BJ (cell line): ENCODE measurements at regions not wholly inside any gene's neighbourhood (a gene's known extent, or its start where the extent isn't known, plus 50 kb on each side); places are given as distances from the start of the nearest gene placed in this dataset.
A peak's percentile ranks its signal among the peaks of the same experiment; 100 is the strongest.

ENCODE experiments used
- CTCF ChIA-PET: fragments of 350-600 bp; formaldehyde crosslinking; extraction: SDS; loops from one replicate; lab custom pipeline; 2021; ENCODE audit warnings: antibody characterized with exemption, inconsistent platforms; lab: Yijun Ruan, JAX
- POLR2A ChIA-PET: fragments of 300-600 bp; sonication (Branson Sonifier 250); formaldehyde crosslinking; extraction: SDS; loops from one replicate; lab custom pipeline; 2021; ENCODE audit warnings: antibody characterized with exemption; lab: Charles Lee
- DNase-seq: peaks from one replicate; pipeline ENCODE4 v3.0.0-alpha.2; 2011; ENCODE audit warnings: low read depth
- H3K27me3 ChIP-seq: 2 replicates; pipeline ENCODE4 v1.6.0; 2011; ENCODE audit warnings: low read length; ENCODE audit not compliant: control insufficient read depth, insufficient read depth
- H3K36me3 ChIP-seq: 2 replicates; pipeline ENCODE4 v1.5.1; 2011; ENCODE audit warnings: low read length; ENCODE audit not compliant: control insufficient read depth, insufficient read depth
- H3K4me3 ChIP-seq: 2 replicates; pipeline ENCODE4 v1.5.1; 2011; ENCODE audit warnings: low read depth, mild to moderate bottlenecking, control low read depth, low read length
- TF ChIP-seq, protein P1 (sequence below): IDR thresholded peaks from 2 replicates; pipeline ENCODE4 v1.5.1; 2011; ENCODE audit warnings: low read depth, mild to moderate bottlenecking, control low read depth, inconsistent platforms, low read length, moderate library complexity; ENCODE audit not compliant: insufficient read depth

DNA sequence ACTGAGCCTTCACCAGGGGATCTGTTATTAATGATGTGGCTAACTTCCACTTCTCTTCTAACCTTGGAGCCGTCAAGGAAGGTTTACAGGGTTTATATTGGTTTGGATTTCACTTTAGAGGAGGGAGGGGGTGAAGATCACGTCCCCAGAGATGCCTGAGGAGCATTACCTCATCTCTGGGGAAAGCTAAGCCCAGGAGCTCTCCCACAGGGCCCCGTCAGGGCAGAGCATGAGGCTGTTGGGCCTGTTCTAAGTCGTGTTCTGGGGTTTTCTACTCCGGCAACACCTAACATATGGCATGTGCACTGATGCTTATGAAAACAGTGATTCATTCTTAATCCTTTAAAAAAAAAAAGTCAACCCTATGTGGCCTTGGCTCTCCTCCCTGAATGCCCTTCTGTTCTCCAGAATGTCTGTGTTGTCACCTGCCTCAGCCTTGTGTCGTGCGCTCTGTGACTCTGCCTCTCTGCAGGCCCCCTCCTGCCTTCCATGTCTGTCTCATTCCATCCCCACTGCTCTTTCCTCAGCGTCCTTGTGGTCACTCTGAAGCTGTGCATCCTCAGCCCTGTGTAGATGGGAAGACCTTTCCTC lies 97.4 kb upstream of the JARID2 start:
- ChIA-PET POLR2A (no interaction called here), CTCF (interaction anchor here (1.3 kb wide), 1 partner anchor 34 kb away, joined by 3 read pairs; no protein-coding TSS in a partner anchor)
- Histone ChIP-seq H3K36me3 (no peaks in the 10 kb centered on the region), H3K27me3 (no peaks in the 10 kb centered on the region; the same call in 1 of the 2 replicates), H3K4me3 (no peak overlapping the region)
- TF ChIP-seq, protein P1, sequence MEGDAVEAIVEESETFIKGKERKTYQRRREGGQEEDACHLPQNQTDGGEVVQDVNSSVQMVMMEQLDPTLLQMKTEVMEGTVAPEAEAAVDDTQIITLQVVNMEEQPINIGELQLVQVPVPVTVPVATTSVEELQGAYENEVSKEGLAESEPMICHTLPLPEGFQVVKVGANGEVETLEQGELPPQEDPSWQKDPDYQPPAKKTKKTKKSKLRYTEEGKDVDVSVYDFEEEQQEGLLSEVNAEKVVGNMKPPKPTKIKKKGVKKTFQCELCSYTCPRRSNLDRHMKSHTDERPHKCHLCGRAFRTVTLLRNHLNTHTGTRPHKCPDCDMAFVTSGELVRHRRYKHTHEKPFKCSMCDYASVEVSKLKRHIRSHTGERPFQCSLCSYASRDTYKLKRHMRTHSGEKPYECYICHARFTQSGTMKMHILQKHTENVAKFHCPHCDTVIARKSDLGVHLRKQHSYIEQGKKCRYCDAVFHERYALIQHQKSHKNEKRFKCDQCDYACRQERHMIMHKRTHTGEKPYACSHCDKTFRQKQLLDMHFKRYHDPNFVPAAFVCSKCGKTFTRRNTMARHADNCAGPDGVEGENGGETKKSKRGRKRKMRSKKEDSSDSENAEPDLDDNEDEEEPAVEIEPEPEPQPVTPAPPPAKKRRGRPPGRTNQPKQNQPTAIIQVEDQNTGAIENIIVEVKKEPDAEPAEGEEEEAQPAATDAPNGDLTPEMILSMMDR = no peak
- peak; percentile 25 for DNase-seq

DNA sequence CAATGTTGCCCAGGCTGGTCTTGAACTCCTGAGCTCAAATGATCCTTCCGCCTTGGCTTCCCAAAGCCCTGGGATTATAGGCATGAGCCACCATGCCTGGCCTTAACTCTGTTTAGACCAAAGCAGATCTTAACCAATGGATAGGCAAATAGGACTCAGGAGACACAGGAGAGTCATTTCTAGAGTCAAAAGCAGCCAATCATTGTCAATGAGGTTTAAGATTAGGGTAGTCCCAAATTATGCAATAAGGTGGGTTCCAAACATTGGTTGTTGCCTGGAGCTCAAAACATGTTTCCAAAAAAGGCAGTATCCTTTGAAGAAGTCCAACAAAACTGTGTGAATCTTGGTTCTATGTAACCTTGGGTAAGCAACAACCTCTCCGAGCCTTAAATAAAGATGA lies 95.7 kb upstream of the JARID2 start:
- TF ChIP-seq, protein P1 = no peak
- Histone ChIP-seq H3K36me3 (no peaks in the 10 kb centered on the region), H3K4me3 (no peak overlapping the region), H3K27me3 (no peaks in the 10 kb centered on the region)
- no peak for DNase-seq
- ChIA-PET POLR2A (no interaction called here), CTCF (interaction anchor here (0.6 kb wide), 1 partner anchor 10 kb away, joined by 4 read pairs; no protein-coding TSS in a partner anchor)

DNA sequence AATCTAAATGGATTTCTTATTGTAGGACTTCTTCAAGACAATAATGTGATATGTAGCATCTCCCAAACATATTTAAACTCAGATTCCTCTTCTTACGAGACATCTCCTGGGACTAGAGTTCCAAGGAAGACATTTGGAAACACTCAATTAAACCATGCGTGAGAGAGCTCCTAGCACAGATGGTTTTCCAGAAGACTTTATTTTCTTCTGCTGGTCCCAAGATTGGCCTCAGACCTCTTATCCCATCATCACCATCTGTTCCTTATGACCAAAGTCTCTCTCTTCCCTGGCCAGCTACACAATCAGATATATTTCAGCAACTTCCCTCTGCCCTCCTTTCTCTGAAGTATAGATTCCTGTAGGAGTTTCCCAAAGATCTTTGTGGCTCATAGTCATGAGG lies 93.2 kb upstream of the JARID2 start:
- CTCF ChIA-PET = interaction anchor here (0.6 kb wide), 1 partner anchor 1415 kb away, joined by 3 read pairs; no protein-coding TSS in a partner anchor
- DNase-seq = no peak
- no peak overlapping the region for H3K4me3 ChIP-seq
- TF ChIP-seq, protein P1 = no peak
- POLR2A ChIA-PET = no interaction called here
- no peaks in the 10 kb centered on the region for H3K27me3 ChIP-seq
- H3K36me3 ChIP-seq = no peaks in the 10 kb centered on the region

DNA sequence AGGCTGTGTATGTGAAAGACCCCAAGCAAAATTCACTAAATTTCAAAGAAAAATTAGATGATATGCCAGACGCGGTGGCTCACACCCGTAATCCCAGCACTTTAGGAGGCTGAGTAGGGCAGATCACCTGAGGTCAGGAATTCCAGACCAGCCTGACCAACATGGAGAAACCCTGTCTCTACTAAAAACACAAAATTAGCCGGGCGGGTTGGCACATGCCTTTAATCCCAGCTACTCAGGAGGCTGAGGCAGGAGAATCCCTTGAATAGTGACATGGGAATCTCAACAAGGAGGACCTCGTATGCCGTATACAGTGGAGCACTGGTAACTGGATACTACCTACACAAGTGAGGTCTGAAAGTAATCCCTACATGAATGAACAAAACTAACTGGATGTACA lies 92.7 kb upstream of the JARID2 start:
- Histone ChIP-seq H3K27me3 (no peaks in the 10 kb centered on the region), H3K36me3 (no peaks in the 10 kb centered on the region), H3K4me3 (no peak overlapping the region)
- TF ChIP-seq, protein P1 = no peak
- POLR2A ChIA-PET = no interaction called here
- CTCF ChIA-PET = interaction anchor here (0.6 kb wide), 1 partner anchor 1415 kb away, joined by 3 read pairs; no protein-coding TSS in a partner anchor
- no peak for DNase-seq

DNA sequence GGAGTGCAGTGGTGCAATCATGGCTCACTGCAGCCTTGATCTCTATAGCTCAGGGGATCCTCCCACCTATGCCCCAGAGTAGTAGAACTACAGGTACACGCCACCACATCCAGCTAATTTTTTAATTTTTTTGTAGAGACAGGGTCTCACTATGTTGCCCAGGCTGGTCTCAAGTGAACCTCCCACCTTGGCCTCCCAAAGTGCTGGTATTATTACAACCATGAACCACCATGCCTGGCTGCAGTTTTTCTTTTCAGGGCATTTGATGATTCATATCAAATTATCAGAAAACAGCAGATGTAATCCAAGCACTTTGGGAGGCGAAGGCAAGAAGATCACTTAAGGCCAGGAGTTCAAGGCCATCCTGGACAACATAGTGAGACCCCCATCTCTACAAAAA lies 88.4 kb upstream of the JARID2 start:
- no peak for DNase-seq
- POLR2A ChIA-PET = no interaction called here
- CTCF ChIA-PET = no interaction called here
- Histone ChIP-seq H3K4me3 (no peak overlapping the region), H3K27me3 (no peaks in the 10 kb centered on the region), H3K36me3 (no peaks in the 10 kb centered on the region)
- TF ChIP-seq, protein P1 = no peak
